OCI-LY3 (cell line): ENCODE measurements at regions not wholly inside any gene's neighbourhood (a gene's known extent, or its start where the extent isn't known, plus 50 kb on each side); places are given as distances from the start of the nearest gene placed in this dataset.

Source experiments
- H2AFZ ChIP-seq: fragments of 200-600, 300-600 bp; shearing (Covaris generic); 2 replicates; pipeline ENCODE4 v1.6.0; 2014; ENCODE audit warnings: antibody characterized with exemption, low read depth, low read length
- H3K27ac ChIP-seq: fragments of 200-600, 300-600 bp; sonication (generic); 2 replicates; pipeline ENCODE4 v1.5.1; 2014; ENCODE audit warnings: mild to moderate bottlenecking, low read length, moderate library complexity, mixed read lengths
- H3K27me3 ChIP-seq: fragments of 200-600, 300-600 bp; sonication (generic); 2 replicates; pipeline ENCODE4 v1.6.1; 2014; ENCODE audit warnings: low read depth, low read length, mixed read lengths
- H3K36me3 ChIP-seq: fragments of 200-600, 300-600 bp; sonication (generic); replicated peaks from 2 replicates; pipeline ENCODE3; 2014; ENCODE audit warnings: low read depth, low read length, mixed read lengths
- H3K4me1 ChIP-seq: fragments of 300-600, 200-600 bp; sonication (generic); 2 replicates; pipeline ENCODE4 v1.6.1; 2014; ENCODE audit warnings: low read length, mixed read lengths
- H3K4me2 ChIP-seq: fragments of 200-600, 300-600 bp; sonication (generic); 2 replicates; pipeline ENCODE4 v1.6.1; 2014; ENCODE audit warnings: low read length, mixed read lengths
- H3K4me3 ChIP-seq: fragments of 300-600, 200-600 bp; sonication (generic); 2 replicates; pipeline ENCODE4 v1.5.1; 2014; ENCODE audit warnings: antibody characterized with exemption, mild to moderate bottlenecking, low read length, moderate library complexity
- H3K79me2 ChIP-seq: fragments of 300-600, 200-600 bp; shearing (Covaris generic); 2 replicates; pipeline ENCODE4 v1.6.1; 2014; ENCODE audit warnings: mild to moderate bottlenecking, low read length, mixed read lengths
- H3K9ac ChIP-seq: fragments of 300-600, 200-600 bp; shearing (Covaris generic); 2 replicates; pipeline ENCODE4 v1.6.0; 2014; ENCODE audit warnings: mild to moderate bottlenecking, low read length, moderate library complexity
- H3K9me3 ChIP-seq: fragments of 200-600, 300-600 bp; shearing (Covaris generic); 2 replicates; pipeline ENCODE4 v1.6.1; 2014; ENCODE audit warnings: low read length, mixed read lengths; ENCODE audit not compliant: insufficient read depth
- H4K20me1 ChIP-seq: fragments of 200-600, 300-600 bp; sonication (generic); 2 replicates; pipeline ENCODE4 v1.6.1; 2016; ENCODE audit warnings: low read length, mixed read lengths; ENCODE audit not compliant: insufficient read depth
- CTCF ChIP-seq: fragments of 200-600, 300-600 bp; sonication (generic); IDR thresholded peaks from 2 replicates; pipeline ENCODE4 v1.5.1; 2014; ENCODE audit warnings: antibody characterized with exemption, low read length, low read depth
- EZH2phosphoT487 ChIP-seq: fragments of 200-600 bp; shearing (Covaris generic); IDR thresholded peaks from 2 replicates; pipeline ENCODE4 v1.6.1; 2018; ENCODE audit warnings: antibody characterized with exemption, mixed run types, low read depth

GRCh38 chr5:88390481-88390880, 121.8 kb upstream of the TMEM161B start:
- Histone ChIP-seq H2AFZ (no peak overlapping the region), H3K9me3 (no peaks in the 10 kb centered on the region), H3K4me3 (no peak overlapping the region), H3K79me2 (no peaks in the 10 kb centered on the region), H3K36me3 (no peaks in the 10 kb centered on the region), H4K20me1 (no peaks in the 10 kb centered on the region), H3K4me2 (no peak overlapping the region), H3K4me1 (no peaks in the 10 kb centered on the region), H3K27ac (no peak overlapping the region), H3K9ac (no peak overlapping the region), H3K27me3 (no peaks in the 10 kb centered on the region)
- TF ChIP-seq EZH2phosphoT487 (no peak), CTCF (no peak)

- H3K4me2 ChIP-seq = no peak overlapping the region
Observed at GRCh38 chr5:88390096-88390441, 121.4 kb upstream of the TMEM161B start.

GRCh38 chr5:88389338-88390095, 120.9 kb upstream of the TMEM161B start:
- no peak for TF ChIP-seq EZH2phosphoT487
- TF ChIP-seq CTCF = no peak
- Histone ChIP-seq H3K36me3 (no peaks in the 10 kb centered on the region), H2AFZ (no peak overlapping the region), H3K27me3 (no peaks in the 10 kb centered on the region), H3K9me3 (no peaks in the 10 kb centered on the region), H3K27ac (no peak overlapping the region), H3K4me2 (no peak overlapping the region), H4K20me1 (no peaks in the 10 kb centered on the region), H3K9ac (no peak overlapping the region), H3K4me1 (no peaks in the 10 kb centered on the region), H3K79me2 (no peaks in the 10 kb centered on the region), H3K4me3 (no peak overlapping the region)

More at GRCh38 chr5:88390096-88390441, 121.4 kb upstream of the TMEM161B start:
- H3K4me1 ChIP-seq = no peaks in the 10 kb centered on the region
- H3K27me3 ChIP-seq = no peaks in the 10 kb centered on the region
- H2AFZ ChIP-seq = no peak overlapping the region
- no peaks in the 10 kb centered on the region for H3K9me3 ChIP-seq
- TF ChIP-seq CTCF (no peak), EZH2phosphoT487 (no peak)
- no peaks in the 10 kb centered on the region for H4K20me1 ChIP-seq
- no peaks in the 10 kb centered on the region for H3K36me3 ChIP-seq
- no peak overlapping the region for H3K9ac ChIP-seq
- no peak overlapping the region for H3K27ac ChIP-seq
- H3K79me2 ChIP-seq = no peaks in the 10 kb centered on the region
- H3K4me3 ChIP-seq = no peak overlapping the region

GRCh38 chr5:88388476-88389337, 120.1 kb upstream of the TMEM161B start:
- Histone ChIP-seq H3K4me3 (no peak overlapping the region), H3K4me2 (no peak overlapping the region), H3K79me2 (no peaks in the 10 kb centered on the region), H3K36me3 (no peaks in the 10 kb centered on the region), H3K9ac (no peak overlapping the region), H4K20me1 (no peaks in the 10 kb centered on the region), H3K4me1 (no peaks in the 10 kb centered on the region), H2AFZ (no peak overlapping the region), H3K27me3 (no peaks in the 10 kb centered on the region), H3K9me3 (no peaks in the 10 kb centered on the region), H3K27ac (no peak overlapping the region)
- TF ChIP-seq CTCF (no peak), EZH2phosphoT487 (no peak)
